HG02763 (cell line): ENCODE measurements at regions not wholly inside any gene's neighbourhood (a gene's known extent, or its start where the extent isn't known, plus 50 kb on each side); places are given as distances from the start of the nearest gene placed in this dataset.
"Not testable (repeated sequence)": the region's sequence is repeated elsewhere in the genome, so short reads cannot be mapped to it uniquely, and the experiment has no call there.

ENCODE experiments used
- ATAC-seq: cut with Tn5 transposase; IDR thresholded peaks from one replicate; pipeline ENCODE4 v1.9.1; 2021; ENCODE audit warnings: mild to moderate bottlenecking, moderate library complexity; ENCODE audit not compliant: unreplicated experiment

GRCh38 chr5:82901281-82901888 is 175.8 kb downstream of the TMEM167A start:
- ATAC-seq, result no peak

- no peak for ATAC-seq
Measured at GRCh38 chr5:82894716-82895115, 182.5 kb downstream of the TMEM167A start.

- ATAC-seq, result no peak
Measured at GRCh38 chr5:82889088-82889487, 188.1 kb downstream of the TMEM167A start.

GRCh38 chr5:82886911-82887310 is 190.3 kb downstream of the TMEM167A start:
- no peak for ATAC-seq

- peak; percentile 54 for ATAC-seq
Measured at GRCh38 chr5:82885627-82886389, 191.4 kb downstream of the TMEM167A start.

- ATAC-seq, result no peak
Measured at GRCh38 chr5:82884821-82885471, 192.2 kb downstream of the TMEM167A start.

- no peak for ATAC-seq
Measured at GRCh38 chr5:82882316-82882715, 194.9 kb downstream of the TMEM167A start.

- peak; percentile 44 for ATAC-seq
Measured at GRCh38 chr5:82881571-82882174, 195.5 kb downstream of the TMEM167A start.

- no peak for ATAC-seq
Measured at GRCh38 chr5:82879089-82879488, 198.1 kb downstream of the TMEM167A start.

- no peak for ATAC-seq
Measured at GRCh38 chr5:82873452-82873851, 203.7 kb downstream of the TMEM167A start.

GRCh38 chr5:82872321-82873288 is 204.6 kb downstream of the TMEM167A start:
- not testable (repeated sequence) for ATAC-seq

GRCh38 chr5:82865625-82866024 is 211.6 kb downstream of the TMEM167A start:
- no peak for ATAC-seq

- no peak for ATAC-seq
Measured at GRCh38 chr5:82863266-82863665, 213.9 kb downstream of the TMEM167A start.

- ATAC-seq, result no peak
Measured at GRCh38 chr5:82862711-82863110, 214.5 kb downstream of the TMEM167A start.

GRCh38 chr5:82862261-82862660 is 214.9 kb downstream of the TMEM167A start:
- no peak for ATAC-seq

GRCh38 chr5:82861701-82862100 is 215.5 kb downstream of the TMEM167A start:
- no peak for ATAC-seq

GRCh38 chr5:82859451-82860140 is 217.6 kb downstream of the TMEM167A start:
- no peak for ATAC-seq

- ATAC-seq, result no peak
Measured at GRCh38 chr5:82858151-82859025, 218.8 kb downstream of the TMEM167A start.
